Spleen (tissue), 11 donors: ENCODE measurements at regions not wholly inside any gene's neighbourhood (a gene's known extent, or its start where the extent isn't known, plus 50 kb on each side); places are given as distances from the start of the nearest gene placed in this dataset.
A peak's percentile ranks its signal among the peaks of the same experiment; 100 is the strongest.

Experiments
- DNase-seq: peaks from one replicate; pipeline ENCODE4 v3.0.0-alpha.2; 2020
- H3K27ac ChIP-seq, 8 donors: fragments of 200-600 bp; sonication (generic) in 7 of 8; 1 replicate in 4 of 8; 2 replicates in 4 of 8; pipeline versions ENCODE4 v1.5.0 to v1.8.0; 2016 to 2021; ENCODE audit warnings: inconsistent platforms in 4 of 8, mild to moderate bottlenecking in 4 of 8, moderate library complexity in 1 of 8
- H3K27me3 ChIP-seq, 7 donors: fragments of 200-600 bp; sonication (generic) in 6 of 7; replicated peaks in 1 of 7; 1 replicate in 4 of 7; 2 replicates in 3 of 7; pipeline versions ENCODE4 v1.5.0 to v1.8.0; 2016 to 2021; ENCODE audit warnings: inconsistent platforms in 3 of 7, mild to moderate bottlenecking in 1 of 7
- H3K36me3 ChIP-seq, 6 donors: fragments of 200-600 bp; sonication (generic) in 5 of 6; 1 replicate in 4 of 6; 2 replicates in 2 of 6; pipeline versions ENCODE4 v1.5.0 to v1.8.0; 2016 to 2021; ENCODE audit warnings: inconsistent platforms in 2 of 6
- H3K4me1 ChIP-seq, 6 donors: fragments of 200-600 bp; sonication (generic) in 5 of 6; 1 replicate in 3 of 6; 2 replicates in 3 of 6; pipeline versions ENCODE4 v1.5.0 to v1.8.0; 2016 to 2021; ENCODE audit warnings: inconsistent platforms in 3 of 6
- H3K4me3 ChIP-seq, 8 donors: fragments of 200-600 bp; sonication (generic) in 7 of 8; 1 replicate in 4 of 8; 2 replicates in 4 of 8; pipeline versions ENCODE4 v1.5.0 to v1.8.0; 2016 to 2021; ENCODE audit warnings: inconsistent platforms in 4 of 8, mild to moderate bottlenecking in 4 of 8, moderate library complexity in 2 of 8
- H3K9me3 ChIP-seq, 8 donors: fragments of 200-600 bp; sonication (generic) in 7 of 8; 1 replicate in 4 of 8; 2 replicates in 4 of 8; pipeline versions ENCODE4 v1.5.0 to v1.8.0; 2016 to 2021; ENCODE audit warnings: inconsistent platforms in 4 of 8
- CTCF ChIP-seq, 11 experiments: fragments of 200-600 bp in 7 of 11; fragments of 450-650 bp in 4 of 11; sonication (generic) in 4 of 11; IDR thresholded peaks in 8 of 11; conservative IDR thresholded peaks in 3 of 11; 1 replicate in 7 of 11; 2 replicates in 4 of 11; pipeline versions ENCODE4 v1.4.0 to v1.8.0; 2016 to 2021; ENCODE audit warnings: antibody characterized with exemption in 11 of 11, inconsistent platforms in 4 of 11, mild to moderate bottlenecking in 1 of 11
- POLR2A ChIP-seq, 3 donors: fragments of 450-650 bp; IDR thresholded peaks; one replicate each; pipeline ENCODE4 v1.5.1; 2017; ENCODE audit warnings: antibody characterized with exemption in 3 of 3, mild to moderate bottlenecking in 1 of 3
- POLR2AphosphoS5 ChIP-seq, 3 donors: sonication (generic); formaldehyde crosslinking; IDR thresholded peaks; one replicate each; pipeline ENCODE4 v1.5.1; 2017; ENCODE audit warnings: antibody characterized with exemption in 3 of 3
- WGBS, 5 donors: extraction: QIAGEN DNeasy Blood & Tissue Kit in 3 of 5; methylation state at CpG; one replicate each; pipeline versions ENCODE4 v1.1.5 to v1.1.7; 2013 to 2018; 5-methylcytosine and 5-hydroxymethylcytosine counted together
- intact Hi-C: fragments of 100-400 bp; cut with DNase I; formaldehyde crosslinking; loops from one replicate; pipeline ENCODE4 v1.15.0; 2023; ENCODE audit warnings: low total_unique reads
- donor health status: healthy with polysubstance abuse.
- donor health status: DM: no; HTN: no; CAD: no; lungs with moderate emphysema.
- donor health status: DM: no; HTN: no; CAD: no.
- donor health status: Bipolar disorder and iron deficiency.
- donor health status: healthy.
- donor health status: DM: no; HTN: no; CAD: no.
- donor health status: DM: yes; HTN: yes; CAD: no.

- H3K27me3 ChIP-seq = no peaks in the 10 kb centered on the region
- H3K4me3 ChIP-seq = no peak overlapping the region
- TF ChIP-seq POLR2AphosphoS5 (IDR thresholded peaks at IDR 0.05) (no peak), POLR2A (IDR thresholded peaks at IDR 0.05) (no peak), CTCF (IDR thresholded peaks at IDR 0.05 in 8 of 11, conservative IDR thresholded peaks at IDR 0.05 in 3 of 11) (no peak)
- H3K4me1 ChIP-seq = peaks cover 10 to 27% (median 24%) of the 10 kb centered on the region in 6 donors
- intact Hi-C loops = no loop called here
- no peaks in the 10 kb centered on the region for H3K36me3 ChIP-seq
- H3K27ac ChIP-seq = no peak overlapping the region
- no peak for DNase-seq
- H3K9me3 ChIP-seq = no peaks in the 10 kb centered on the region
- 73 to 92% (median 89%) methylated on average over 3 of the region's 3 CpGs for WGBS, 5 donors
Measured at GRCh38 chr3:30358871-30359270, 247.5 kb upstream of the TGFBR2 start.

GRCh38 chr3:30368978-30369377, 237.4 kb upstream of the TGFBR2 start:
- H3K9me3 ChIP-seq = peaks cover 0 to 8% (median 0%) of the 10 kb centered on the region in 8 donors
- intact Hi-C loops = no loop called here
- no peak overlapping the region for H3K27ac ChIP-seq
- DNase-seq = no peak
- no peaks in the 10 kb centered on the region for H3K4me1 ChIP-seq
- no peaks in the 10 kb centered on the region for H3K27me3 ChIP-seq
- TF ChIP-seq POLR2A (IDR thresholded peaks at IDR 0.05) (no peak), POLR2AphosphoS5 (IDR thresholded peaks at IDR 0.05) (no peak), CTCF (IDR thresholded peaks at IDR 0.05 in 8 of 11, conservative IDR thresholded peaks at IDR 0.05 in 3 of 11) (no peak)
- no peaks in the 10 kb centered on the region for H3K36me3 ChIP-seq
- no peak overlapping the region for H3K4me3 ChIP-seq

- DNase-seq = no peak
- intact Hi-C loops = no loop called here
- Histone ChIP-seq H3K9me3 (peaks cover 0 to 8% (median 0%) of the 10 kb centered on the region in 8 donors), H3K27ac (peak overlapping the region in 1 of 8 donors; percentile 12), H3K27me3 (no peaks in the 10 kb centered on the region), H3K4me3 (no peak overlapping the region), H3K36me3 (no peaks in the 10 kb centered on the region), H3K4me1 (no peaks in the 10 kb centered on the region)
- WGBS, 5 donors = 59 to 82% (median 67%) methylated on average over 5 of the region's 5 CpGs
- TF ChIP-seq POLR2A (IDR thresholded peaks at IDR 0.05) = no peak
- TF ChIP-seq CTCF (IDR thresholded peaks at IDR 0.05 in 8 of 11, conservative IDR thresholded peaks at IDR 0.05 in 3 of 11) = no peak
- no peak for TF ChIP-seq POLR2AphosphoS5 (IDR thresholded peaks at IDR 0.05)
Measured at GRCh38 chr3:30370681-30371271, 235.6 kb upstream of the TGFBR2 start.

GRCh38 chr3:30372837-30373236, 233.6 kb upstream of the TGFBR2 start:
- no peak overlapping the region for H3K27ac ChIP-seq
- H3K27me3 ChIP-seq = no peaks in the 10 kb centered on the region
- H3K36me3 ChIP-seq = no peaks in the 10 kb centered on the region
- 47 to 60% (median 56%) methylated on average over 3 of the region's 3 CpGs for WGBS, 5 donors
- intact Hi-C loops = no loop called here
- no peak for DNase-seq
- no peak overlapping the region for H3K4me3 ChIP-seq
- TF ChIP-seq POLR2A (IDR thresholded peaks at IDR 0.05) (no peak), POLR2AphosphoS5 (IDR thresholded peaks at IDR 0.05) (no peak), CTCF (IDR thresholded peaks at IDR 0.05 in 8 of 11, conservative IDR thresholded peaks at IDR 0.05 in 3 of 11) (no peak)
- H3K9me3 ChIP-seq = peaks cover 0 to 7% (median 0%) of the 10 kb centered on the region in 8 donors
- no peaks in the 10 kb centered on the region for H3K4me1 ChIP-seq
